ENCODE measurements at regions not wholly inside any gene's neighbourhood (a gene's known extent, or its start where the extent isn't known, plus 50 kb on each side); places are given as distances from the start of the nearest gene placed in this dataset.

DNA sequence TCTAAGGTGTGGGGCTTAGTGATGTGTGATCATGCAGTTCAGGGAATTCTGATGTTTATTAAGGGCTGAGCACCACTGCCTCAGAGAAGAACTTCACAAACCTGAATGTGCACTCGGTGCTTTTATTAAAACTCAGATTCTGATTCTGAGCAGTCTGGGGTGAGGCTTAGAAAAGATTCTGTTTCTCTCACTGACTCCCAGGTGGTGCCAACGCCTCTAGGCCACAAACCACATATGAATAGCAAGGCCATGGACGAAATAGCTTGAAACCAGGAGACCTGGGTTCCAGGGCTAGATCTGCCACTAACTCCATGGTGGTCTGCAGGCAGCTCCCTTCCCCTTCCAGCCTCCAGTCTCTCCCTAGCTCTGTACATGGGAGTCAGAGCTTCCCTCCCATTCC is 169.1 kb downstream of the HS3ST3B1 start:
- TF ChIP-seq, protein P1, sequence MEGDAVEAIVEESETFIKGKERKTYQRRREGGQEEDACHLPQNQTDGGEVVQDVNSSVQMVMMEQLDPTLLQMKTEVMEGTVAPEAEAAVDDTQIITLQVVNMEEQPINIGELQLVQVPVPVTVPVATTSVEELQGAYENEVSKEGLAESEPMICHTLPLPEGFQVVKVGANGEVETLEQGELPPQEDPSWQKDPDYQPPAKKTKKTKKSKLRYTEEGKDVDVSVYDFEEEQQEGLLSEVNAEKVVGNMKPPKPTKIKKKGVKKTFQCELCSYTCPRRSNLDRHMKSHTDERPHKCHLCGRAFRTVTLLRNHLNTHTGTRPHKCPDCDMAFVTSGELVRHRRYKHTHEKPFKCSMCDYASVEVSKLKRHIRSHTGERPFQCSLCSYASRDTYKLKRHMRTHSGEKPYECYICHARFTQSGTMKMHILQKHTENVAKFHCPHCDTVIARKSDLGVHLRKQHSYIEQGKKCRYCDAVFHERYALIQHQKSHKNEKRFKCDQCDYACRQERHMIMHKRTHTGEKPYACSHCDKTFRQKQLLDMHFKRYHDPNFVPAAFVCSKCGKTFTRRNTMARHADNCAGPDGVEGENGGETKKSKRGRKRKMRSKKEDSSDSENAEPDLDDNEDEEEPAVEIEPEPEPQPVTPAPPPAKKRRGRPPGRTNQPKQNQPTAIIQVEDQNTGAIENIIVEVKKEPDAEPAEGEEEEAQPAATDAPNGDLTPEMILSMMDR (IDR thresholded peaks at IDR 0.05 in 2 of 3, conservative IDR thresholded peaks at IDR 0.05 in 1 of 3; ENCODE audit: borderline replicate concordance in 1 of 3, insufficient read depth in 1 of 3, low read depth in 2 of 3, low read length in 2 of 3), result no peak
- TF ChIP-seq EZH2 (IDR thresholded peaks at IDR 0.05) (no peak), EZH2phosphoT487 (IDR thresholded peaks at IDR 0.05; ENCODE audit: borderline replicate concordance) (no peak), JUND (IDR thresholded peaks at IDR 0.05) (no peak), YY1 (IDR thresholded peaks at IDR 0.05; ENCODE audit: extremely low read depth, insufficient replicate concordance, low read depth, low read length) (no peak), TCF7L2 (IDR thresholded peaks at IDR 0.05; ENCODE audit: borderline replicate concordance, extremely low read depth, insufficient read depth, insufficient read length) (no peak), RAD21 (IDR thresholded peaks at IDR 0.05; ENCODE audit: low read depth) (no peak), ZFX (IDR thresholded peaks at IDR 0.05) (no peak), SIN3A (IDR thresholded peaks at IDR 0.05; ENCODE audit: low read depth) (no peak), ZNF274 (IDR thresholded peaks at IDR 0.05; ENCODE audit: low read depth, low read length) (no peak), POLR2AphosphoS5 (IDR thresholded peaks at IDR 0.05; ENCODE audit: low read depth, low read length) (no peak), POLR2A (IDR thresholded peaks at IDR 0.05; ENCODE audit: borderline replicate concordance, extremely low read depth, insufficient read depth, insufficient read length) (no peak), SRF (IDR thresholded peaks at IDR 0.05; ENCODE audit: low read depth) (no peak)
